ENCODE measurements at regions not wholly inside any gene's neighbourhood (a gene's known extent, or its start where the extent isn't known, plus 50 kb on each side); places are given as distances from the start of the nearest gene placed in this dataset.
"Not testable (repeated sequence)": the region's sequence is repeated elsewhere in the genome, so short reads cannot be mapped to it uniquely, and the experiment has no call there.

DNA sequence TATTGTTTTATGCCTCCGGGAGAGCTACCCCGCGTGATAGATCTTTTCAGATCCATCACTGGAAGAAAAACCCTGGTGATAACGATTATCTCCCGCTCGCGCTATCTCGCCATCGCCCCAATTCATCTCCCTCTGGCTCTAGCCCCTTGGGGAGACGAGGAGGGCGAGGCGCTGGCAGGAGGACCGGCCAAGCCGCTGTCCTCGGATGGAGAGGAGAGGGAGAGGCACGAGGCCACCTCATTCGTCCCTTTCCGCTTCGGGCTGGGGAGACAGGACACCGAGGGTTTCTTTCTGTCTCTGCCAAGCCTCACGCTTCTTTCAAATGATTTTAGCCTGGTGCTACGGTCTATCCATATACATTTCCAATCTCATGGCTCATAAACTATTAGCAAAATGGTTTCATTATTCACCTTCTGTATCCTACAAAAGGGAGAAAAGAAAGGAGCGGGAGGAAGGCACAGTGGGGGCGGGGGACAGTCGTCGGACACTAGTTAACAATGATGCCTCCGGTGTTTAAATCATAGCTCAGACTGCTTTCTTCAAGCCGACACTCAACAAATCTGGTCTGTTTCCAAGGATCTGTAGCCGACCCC, 415.0 kb upstream of the ESRRG start:
- no peak for DNase-seq (ENCODE audit: low read depth in 2 of 2)

DNA sequence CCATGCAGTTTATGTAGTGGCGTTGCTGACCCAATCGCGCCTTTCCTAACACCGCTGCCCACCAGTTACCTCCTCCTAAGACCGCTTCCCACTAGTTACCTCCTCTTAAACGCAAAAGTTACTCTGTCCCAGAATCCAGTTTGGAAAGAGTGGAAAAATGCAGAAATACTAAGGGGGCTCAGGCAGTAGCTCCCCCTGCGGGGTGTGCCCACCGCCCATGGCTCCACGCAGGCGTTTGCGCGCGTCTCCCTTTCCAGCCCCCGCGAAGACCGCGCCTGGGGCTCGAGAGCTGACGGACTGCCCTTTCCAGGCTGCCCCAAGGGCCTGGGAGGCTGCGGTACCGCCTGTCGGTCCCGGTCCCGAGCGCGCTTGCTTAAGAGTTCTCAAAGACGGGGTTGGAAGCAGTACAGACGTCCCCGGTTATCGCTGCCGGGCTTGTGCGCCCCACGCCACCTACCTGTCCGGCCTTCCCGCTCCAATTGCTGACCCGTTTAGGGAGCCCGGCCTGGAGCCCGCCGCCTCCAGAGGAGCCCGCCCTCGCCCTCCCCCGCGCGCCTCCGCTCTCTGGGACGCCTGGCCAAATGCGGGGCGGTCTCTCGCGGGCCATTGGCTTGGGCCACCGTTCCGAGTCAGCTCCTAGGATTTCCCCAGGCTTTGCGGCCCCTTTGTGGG, 414.1 kb upstream of the ESRRG start:
- DNase-seq (ENCODE audit: low read depth in 2 of 2): no peak

DNA sequence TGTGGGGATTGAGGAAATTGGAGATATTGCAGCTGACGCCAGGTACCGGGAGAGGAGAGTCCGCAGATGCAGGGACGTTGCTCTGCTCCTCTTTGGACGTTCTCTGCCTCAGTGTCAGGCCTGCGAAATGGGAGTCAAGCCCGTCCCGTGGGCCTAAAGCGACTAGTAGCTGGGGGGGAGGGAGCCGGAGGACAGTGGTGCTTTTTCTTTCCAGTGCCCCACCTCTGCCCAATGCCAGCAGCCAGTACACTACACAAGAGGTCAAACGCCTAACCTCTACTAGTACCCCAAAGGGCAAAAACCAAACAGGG, 413.6 kb upstream of the ESRRG start:
- no peak for DNase-seq (ENCODE audit: low read depth in 2 of 2)

DNA sequence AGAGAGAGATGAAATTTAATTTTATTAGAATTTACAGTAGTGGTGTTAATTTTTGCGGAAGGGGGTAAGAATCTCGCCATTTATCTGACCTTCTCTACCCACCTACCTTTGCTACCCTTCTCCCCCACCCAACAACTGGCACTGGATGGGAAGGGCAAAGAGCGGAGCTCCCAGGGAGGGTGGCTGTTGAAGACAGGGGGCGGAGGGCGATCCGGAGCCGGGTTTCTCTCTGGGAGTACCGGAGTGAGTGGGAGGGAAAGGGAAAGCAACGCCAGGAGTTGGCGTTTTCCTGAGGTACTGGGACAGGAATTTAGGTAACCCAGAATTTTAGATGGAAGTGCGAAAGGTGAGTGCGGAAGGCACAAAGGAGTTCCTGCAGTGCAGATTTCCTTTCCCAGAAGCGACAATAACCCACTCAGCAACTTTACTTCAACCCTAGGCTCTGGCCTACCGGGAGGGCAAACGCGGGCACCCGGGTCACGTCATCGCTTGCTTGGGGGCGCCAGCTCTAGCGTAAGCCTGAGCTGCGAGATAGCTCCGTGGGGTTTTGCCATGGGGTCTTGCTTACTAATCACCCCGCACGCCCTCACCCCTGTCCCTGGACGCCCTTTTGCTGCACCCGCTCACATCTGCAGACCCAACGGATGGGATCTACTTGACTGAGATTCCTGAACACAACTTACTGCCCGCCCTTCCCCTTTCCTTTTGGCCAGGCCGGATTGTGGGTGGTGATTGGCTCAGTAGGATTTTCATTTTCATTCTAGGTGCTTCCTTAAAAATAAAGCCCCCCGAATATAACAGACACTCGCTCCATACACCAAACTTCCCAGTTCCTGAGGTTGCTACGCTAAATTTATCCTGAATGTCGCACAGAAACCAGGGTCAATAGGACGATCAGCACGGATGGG, 413.0 kb upstream of the ESRRG start:
- DNase-seq (ENCODE audit: low read depth in 2 of 2): no peak

DNA sequence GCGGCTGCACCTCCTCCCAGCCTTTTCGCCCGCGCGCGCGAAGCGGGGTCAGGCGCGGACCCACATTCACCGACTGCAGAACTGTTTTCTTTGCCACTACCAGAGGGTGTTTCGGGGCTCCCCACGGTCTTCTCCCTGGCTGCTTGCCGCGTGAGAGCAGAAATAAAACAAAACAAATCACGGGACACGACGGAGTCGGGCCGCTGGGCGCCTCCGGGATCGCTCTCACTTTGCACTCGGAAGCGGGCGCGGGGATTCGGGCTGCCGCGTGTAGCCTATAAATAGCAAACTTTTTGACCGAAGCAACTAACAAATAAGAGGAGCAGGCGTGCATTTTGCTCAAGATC, 412.3 kb upstream of the ESRRG start:
- DNase-seq (ENCODE audit: low read depth in 2 of 2): no peak

DNA sequence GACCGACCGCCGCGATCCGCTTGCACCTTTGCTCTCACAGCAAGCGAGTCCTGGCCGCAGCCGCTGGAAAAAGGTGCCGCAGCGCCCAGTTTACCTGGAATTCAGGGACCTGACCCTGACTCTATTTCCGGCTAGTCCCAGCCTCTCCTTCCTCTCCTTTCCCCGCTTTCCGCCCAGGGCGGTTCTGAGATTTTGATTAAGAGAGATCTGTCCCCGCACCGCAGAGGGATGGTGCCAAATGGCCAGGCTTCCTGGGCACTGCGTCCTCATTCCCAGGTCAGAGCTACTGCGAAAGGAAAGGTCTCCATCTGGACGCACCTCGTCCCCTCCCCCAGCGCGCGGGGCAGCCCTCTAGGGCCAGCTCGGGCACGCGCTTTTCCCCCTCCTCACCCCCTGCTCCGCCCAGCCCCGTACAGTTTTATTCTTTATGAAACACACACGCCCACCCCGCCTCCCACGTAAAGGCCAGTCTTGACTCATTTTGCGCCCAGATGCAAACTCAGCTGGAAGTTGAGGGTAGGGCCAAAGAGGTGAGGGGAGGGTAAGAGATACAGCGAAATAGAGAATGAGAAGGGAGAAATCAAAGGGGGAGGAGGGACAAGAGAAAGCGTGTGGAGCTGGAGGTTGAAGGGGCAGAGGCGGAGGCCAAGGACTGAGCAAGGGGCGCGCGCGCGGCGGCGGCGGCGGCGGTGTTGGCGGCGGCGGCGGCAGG, 411.8 kb upstream of the ESRRG start:
- DNase-seq (ENCODE audit: low read depth in 2 of 2): no peak

DNA sequence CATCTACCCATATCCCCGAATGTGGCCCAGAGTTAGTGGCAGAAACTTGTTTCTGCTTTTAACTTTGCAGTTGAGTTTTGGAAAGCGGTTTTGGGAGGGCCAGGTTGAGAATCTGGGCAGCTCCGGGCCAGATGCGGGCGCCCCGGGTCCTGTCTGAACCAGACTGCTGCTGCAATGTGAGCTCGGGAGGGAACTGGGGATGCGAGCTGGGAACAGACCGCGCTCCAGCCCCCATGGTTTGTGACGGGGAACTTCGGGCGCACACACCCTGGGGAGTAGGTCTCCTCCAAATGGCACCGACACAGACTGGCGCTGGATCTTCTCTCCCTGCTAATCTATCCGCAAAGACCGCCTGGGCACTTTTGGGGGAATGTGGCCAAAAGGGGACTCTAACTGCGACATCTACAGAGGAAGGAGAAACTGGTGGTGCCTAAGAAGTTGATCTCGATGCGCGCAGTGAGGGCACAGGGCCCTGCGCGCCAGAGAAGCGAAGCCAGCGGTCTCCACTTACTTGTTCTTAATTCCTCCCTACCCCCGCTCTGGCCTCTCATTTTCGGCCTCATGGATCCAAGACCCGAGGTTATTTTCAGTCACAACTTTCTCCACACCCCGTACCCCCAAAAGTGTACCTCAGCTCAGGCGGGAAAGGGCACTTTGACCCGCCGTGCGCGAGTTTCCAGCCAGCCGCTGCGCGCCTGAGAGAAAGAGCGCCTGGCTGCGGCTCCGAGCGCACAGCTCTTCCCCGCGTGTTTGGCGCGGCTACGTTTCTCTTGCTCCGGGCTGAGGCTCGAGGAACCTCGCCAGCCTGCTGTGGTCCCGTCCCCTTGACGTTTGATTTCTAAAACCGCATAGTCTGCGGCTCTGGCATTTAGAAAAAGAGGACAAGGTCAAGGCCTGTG, 411.0 kb upstream of the ESRRG start:
- no peak for DNase-seq (ENCODE audit: low read depth in 2 of 2)

DNA sequence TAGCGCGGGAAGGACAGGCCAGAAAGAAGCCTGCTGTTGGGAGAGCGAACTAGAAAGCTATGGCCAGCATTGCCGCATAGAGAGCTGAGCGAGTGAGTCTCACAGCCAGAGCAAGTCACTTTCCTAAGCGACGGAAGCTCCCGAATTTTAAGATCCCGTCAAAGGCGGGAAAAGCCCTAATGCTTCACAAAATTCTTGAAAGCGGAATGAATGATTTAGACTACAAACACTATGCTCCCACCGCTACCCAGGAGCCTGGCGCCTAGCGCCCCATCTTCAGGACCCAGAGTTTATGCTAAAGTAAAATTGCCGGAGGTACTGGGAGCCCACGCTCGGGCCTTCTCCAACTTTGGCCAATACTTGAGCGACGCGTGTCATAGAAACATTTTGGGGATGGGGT, 409.9 kb upstream of the ESRRG start:
- DNase-seq (ENCODE audit: low read depth in 2 of 2): no peak

DNA sequence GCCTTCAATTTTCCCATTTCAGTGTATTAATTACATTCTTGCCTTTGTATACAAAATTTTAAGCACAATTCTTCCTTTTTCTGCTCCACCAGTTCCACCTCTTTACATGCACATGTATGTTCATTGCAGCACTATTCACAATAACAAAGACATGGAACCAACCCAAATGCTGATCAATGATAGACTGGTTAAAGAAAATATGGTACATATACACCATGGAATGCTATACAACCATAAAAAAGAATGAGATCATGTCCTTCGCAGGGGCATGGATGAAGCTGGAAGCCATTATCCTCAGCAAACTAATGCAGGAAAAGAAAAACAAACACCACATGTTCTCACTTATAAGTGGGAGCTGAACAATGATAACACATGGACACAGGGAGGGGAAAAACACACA, 400.1 kb upstream of the ESRRG start:
- not testable (repeated sequence) for DNase-seq (ENCODE audit: low read depth in 2 of 2)

DNA sequence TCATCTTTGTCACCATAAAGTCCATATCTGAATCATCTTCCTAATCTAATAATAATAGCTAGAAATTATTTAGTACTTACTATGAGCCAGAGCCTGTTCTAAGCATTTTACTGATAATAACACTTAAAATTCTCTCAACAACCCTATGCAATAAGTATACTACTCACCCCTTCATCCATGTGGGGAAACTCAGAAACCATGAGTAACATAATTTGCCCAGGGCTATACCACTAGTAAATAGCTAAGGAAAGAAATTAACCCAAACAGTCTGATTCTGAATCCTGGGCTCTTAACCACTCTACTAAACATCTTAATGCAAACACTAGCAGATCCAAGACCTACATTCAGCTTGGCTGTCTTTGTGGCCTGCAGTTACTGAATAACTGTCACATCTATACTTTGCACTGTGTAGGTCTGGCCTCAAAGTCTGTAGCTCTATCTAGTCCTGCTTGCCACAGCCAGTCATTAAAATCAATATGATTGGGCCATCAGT, 394.8 kb upstream of the ESRRG start:
- DNase-seq (ENCODE audit: low read depth in 2 of 2): no peak

DNA sequence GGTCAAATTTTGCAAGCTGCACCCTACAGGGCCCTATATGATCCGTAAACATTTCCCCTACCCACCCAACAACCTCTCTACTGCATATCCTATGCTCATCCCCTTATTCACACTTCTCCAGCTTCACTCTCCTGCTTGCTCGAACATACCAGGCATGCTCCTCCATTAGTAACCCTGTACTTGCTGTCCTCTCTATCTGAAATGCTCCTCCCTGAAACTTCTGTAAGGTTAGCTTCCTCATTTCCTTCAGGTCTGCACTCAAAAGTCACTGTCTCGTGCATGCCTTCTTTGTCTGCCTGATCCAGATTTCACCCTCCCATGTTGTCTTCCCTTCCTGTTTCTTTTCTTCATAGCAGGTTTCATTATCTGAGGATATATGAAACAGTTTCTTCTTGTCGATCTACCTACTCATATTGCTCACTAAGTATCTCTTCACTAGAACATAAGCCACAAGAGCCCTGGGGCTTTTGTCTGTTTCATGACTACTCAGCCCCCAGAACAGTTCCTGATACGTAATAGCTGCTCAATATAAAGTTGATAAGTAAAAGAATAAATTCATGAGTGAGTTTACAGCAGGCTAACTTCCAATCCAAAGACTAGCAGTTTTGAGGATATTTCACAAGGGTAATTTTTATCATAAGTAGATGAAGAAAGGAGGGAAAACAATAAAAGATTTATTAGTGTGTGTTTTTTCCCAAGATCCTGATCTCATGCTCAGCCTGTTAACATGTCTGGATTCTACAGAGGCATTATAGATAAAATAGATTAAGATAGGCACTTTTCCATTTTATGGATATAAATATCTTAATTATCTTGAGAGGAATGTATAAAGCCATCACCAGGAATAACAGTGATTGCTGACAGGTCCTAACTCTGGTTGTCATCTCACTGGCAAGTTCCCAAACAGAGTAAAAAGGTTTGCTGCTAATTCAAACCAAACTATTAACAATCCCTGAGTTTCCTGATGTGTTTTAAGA, 392.5 kb upstream of the ESRRG start:
- DNase-seq (ENCODE audit: low read depth in 2 of 2): no peak

DNA sequence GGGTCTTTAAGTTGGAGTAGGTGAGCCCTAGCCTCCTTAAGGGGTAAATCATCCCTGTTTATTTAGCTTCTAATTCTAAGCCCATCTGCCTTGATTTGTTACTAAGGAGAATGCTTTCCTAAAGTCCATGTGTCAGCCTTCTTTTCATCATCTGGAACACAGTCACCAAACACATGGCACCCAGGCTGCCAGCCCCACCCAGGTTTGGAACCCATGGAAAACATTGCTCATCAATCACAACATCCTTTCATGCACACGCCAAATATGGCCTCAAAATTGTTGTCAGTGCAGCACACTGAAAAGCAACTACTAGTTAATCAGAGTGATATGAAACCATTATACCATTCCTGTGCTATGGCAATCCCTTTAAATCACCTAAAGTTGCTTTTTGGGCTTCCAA, 386.7 kb upstream of the ESRRG start:
- no peak for DNase-seq (ENCODE audit: low read depth in 2 of 2)

DNA sequence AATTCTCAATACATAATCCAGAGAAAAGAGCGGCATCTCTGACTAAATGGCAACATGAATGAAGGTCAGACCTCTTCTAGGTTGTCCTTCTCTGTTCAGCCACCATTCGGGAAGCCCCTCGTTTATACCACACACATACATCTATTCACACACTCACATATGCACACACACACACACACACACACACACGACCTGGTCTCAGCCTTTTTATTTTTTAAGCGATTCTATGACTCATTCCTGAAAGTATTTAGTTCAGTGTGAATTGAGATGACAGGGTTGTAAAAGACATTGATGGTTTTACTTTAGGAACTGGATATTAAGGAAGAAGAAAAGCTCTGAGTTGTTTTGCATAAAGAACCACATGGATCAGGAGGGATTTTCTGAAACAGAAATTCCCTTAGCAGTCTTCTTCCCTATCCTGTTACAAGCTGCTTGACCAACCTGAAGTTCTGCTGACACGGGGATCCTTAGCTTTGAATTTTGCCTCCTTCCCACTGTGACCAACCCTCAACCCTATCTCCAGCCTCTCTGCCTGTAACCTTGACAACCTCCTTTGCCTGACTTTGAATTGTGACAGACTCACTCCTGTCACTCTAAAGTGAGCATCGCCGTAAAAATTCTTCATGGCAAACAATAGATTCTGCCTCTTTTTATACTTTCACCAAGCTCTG, 383.1 kb upstream of the ESRRG start:
- DNase-seq (ENCODE audit: low read depth in 2 of 2): no peak

DNA sequence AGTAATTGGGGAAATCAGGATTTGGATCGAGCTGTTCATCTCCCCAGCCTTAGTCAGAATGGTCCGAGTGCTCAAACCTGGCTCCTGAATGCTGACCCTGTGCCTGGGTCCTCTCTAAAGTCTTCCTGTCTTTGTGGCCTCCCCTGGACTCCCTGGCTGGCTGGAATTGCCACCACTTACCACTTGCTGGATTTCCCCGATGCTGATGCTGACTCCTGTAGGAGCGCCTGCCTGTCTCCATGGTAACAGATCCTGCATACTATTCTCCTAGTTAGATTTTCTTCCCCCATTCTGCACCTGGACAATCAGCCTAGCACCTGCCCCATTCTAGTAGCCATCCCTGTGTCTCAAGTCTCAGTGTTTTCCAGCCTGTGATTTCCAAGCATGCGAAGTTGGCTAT, 382.2 kb upstream of the ESRRG start:
- DNase-seq (ENCODE audit: low read depth in 2 of 2): no peak

DNA sequence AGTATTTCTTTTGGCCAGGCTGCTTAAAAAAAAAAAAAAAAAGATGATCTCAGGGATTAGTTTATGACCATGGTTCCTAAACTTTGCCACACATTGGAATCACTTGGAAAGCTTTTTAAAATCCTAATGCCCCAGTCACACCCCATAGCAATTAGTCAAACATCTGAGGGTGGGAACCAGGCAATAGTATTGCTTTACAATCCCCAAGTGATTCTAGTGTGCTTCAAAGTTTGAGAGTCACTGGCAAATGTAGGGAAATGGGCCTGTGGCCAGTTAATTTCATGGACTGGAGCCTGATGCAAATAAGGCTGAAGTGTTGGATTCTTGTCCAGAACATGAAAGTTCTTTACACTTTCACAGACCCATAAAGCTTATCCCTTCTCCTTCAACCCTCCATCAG, 374.6 kb upstream of the ESRRG start:
- no peak for DNase-seq (ENCODE audit: low read depth in 2 of 2)

DNA sequence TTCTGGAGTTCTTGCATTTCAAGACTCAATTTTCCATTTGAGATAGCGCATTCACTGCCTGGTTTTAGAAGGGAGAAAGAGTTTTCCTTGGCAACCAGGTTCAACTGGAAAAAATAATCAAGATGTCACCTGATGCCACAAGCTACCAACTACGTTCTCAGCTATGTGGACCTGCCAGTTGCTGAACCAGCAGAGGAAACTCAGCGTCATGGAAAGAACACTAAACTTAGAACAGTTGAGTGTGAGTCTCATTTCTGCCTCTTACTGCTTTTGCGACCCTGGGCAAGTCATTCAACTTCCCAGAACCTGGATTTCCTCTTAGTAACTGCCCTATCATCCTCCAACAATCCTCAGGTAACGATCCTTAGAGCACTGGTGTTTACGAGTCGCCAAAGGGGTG, 373.0 kb upstream of the ESRRG start:
- DNase-seq (ENCODE audit: low read depth in 2 of 2): no peak

DNA sequence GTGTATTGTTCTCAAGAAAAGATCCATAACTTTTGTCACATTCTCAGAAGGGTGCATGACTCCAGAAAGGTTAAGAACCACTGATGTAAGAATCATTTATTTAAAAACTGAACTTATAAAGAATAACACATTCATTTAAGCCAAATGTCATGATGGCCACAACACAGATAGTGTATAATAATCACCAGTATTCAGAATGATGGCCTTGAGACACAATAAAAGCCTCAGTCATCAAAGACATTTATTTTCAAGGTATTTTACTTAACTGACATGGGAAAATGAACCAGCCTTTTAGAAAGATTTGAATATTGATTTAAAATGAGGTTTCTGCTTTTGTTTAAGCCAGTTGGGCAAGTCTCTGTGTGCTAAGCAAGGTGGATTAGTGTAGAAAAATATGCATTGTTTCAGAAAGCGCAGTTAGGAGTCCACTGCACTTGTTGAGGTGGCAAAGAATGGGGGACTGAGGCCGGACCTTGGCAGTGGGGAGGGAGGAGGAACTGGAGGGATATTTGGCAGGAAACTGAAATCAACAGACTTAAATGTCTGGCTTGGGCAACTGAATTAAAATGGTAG, 371.9 kb upstream of the ESRRG start:
- DNase-seq (ENCODE audit: low read depth in 2 of 2): no peak

DNA sequence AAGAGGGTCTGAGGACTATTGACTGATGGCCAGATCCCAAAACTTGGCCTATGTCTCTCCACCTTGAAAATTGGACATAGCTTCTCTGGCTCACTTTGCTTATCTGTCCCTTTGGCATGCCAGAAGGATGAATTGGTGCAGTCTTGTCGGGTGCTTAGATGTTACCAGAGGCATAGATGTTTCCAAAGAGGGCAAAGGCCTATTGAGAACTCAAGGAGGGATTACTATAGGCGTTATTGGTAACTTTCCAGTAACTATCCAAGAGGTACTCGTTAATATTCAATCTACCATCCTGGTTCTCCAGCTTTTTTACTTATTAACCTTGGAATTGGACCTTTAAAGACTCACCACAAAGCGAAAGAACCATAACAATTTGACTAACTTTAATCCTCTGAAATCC, 368.3 kb upstream of the ESRRG start:
- DNase-seq (ENCODE audit: low read depth in 2 of 2): no peak

All from dermis microvascular lymphatic vessel endothelial cell (primary cell).